Femur (tissue), 1 donor: ENCODE measurements at regions not wholly inside any gene's neighbourhood (a gene's known extent, or its start where the extent isn't known, plus 50 kb on each side); places are given as distances from the start of the nearest gene placed in this dataset.
"Not testable (repeated sequence)": the region's sequence is repeated elsewhere in the genome, so short reads cannot be mapped to it uniquely, and the experiment has no call there.

Experiments
- DNase-seq: peaks from one replicate; pipeline ENCODE4 v3.0.0-alpha.2; 2017

GRCh38 chr10:59047957-59048618 is 128.4 kb upstream of the PHYHIPL start:
- no peak for DNase-seq

DNA sequence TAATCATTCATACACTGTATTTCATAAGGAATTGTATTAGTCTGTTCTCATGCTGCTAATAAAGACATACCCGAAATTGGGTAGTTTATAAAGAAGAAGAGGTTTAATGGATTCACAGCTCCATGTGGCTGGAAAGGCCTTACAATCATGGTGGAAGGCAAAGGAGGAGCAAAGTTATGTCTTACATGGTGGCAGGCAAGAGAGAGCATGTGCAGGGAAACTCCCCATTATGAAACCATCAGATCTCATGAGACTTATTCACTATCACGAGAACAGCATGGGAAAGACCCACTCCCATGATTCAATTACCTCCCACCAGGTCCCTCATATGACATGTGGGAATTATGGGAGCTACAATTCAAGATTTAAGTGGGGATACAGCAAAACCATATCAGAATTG is 122.9 kb upstream of the PHYHIPL start:
- DNase-seq, result not testable (repeated sequence)

DNA sequence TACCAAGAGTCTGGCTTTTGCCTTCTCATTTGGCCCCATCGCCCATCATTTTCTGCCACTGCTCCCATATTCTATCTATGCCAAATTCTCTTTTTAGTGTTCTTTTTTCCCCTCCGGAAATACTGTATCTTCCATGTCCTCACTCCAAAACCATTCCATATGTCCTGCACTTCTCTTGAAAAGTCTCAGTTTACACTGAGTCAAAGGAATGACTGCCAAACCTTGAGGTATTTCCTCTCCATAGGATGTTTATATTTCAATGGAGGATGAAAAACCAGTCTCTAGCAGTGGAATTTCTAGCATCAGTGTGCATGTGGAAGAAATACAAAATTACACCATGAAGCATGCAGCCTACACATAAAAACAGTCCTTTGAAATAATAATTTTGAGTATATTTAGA is 121.4 kb upstream of the PHYHIPL start:
- no peak for DNase-seq

GRCh38 chr10:59057345-59057744 is 119.1 kb upstream of the PHYHIPL start:
- DNase-seq, result peak; percentile 30

GRCh38 chr10:59060852-59061251 is 115.6 kb upstream of the PHYHIPL start:
- DNase-seq, result no peak

- DNase-seq, result no peak
These were observed 113.0 kb upstream of the PHYHIPL start for GRCh38 chr10:59063491-59063890.

DNA sequence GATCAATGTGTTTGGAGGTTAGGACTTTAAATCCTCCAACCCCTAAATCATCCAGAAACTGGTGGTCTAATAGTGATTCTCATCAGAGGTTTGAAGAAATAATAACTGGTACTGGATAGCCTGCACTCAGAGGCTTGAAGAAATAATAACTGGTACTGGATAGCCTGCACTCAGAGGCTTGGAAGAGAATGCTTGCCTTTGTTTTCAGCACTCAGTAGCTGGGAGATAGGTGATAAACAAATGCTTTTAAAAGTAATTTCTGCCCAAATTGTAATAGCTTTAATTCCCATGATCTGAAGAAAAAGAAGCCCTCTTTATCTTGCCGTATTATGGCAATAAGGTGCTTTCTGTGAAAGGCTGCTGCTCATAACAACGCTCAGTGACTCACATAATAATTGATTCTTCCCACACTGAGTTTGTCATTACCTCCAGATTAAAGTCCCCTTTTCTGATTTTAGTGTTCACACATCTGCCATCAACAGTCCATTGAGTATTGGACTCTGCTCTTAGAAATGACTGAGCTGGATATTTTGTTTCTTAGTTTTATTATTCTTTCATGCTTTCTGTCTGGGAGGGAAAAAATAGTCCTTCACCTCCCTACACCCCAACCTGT is 112.3 kb upstream of the PHYHIPL start:
- DNase-seq, result no peak

GRCh38 chr10:59064759-59065539 is 111.5 kb upstream of the PHYHIPL start:
- no peak for DNase-seq

DNA sequence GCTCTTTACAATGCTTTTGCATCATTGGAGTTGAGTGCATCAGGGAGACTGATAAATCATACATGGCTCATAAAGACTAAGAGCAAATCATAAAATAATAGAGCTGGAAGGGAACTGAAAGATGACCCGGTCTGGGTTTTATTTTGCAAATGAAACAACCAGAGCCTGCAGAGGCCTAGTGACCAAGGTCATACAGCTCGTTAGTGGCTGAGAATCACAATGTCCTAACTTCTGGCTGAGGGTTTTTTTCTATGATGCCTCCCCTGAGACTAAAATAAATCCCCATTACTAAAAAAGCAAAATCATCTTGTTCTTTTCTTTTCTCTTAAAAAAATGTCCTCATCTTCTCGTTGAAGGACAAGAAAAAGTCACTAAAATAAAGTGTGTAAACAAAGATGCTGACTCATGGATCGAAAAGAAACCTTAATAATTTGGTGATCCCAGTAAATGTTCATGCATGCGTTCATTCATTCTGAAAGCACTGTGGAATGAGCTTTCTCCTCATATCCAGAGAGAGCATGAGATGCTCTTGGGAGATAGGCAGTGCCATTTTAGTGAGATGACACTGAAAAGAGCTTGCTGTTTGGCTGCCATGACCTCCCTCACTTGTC is 107.8 kb upstream of the PHYHIPL start:
- DNase-seq, result no peak

DNA sequence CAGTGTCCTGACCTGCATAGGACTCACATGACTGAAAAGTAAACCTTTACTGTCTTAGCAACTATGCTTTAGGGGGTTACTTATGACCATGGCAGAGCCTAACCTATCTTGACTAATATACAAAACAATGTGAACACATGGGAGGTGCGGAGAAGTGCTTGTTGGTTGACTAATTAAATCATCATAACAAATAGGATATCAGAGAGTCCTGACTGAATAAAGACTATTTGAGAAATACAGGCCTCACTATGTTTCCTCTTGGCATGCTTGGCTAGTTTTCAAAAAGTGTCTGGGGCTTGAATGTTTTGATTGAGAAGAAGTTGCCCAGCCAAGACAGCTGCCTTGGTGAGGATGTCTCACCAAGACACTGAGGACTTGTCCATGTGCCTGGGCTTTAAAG is 104.4 kb upstream of the PHYHIPL start:
- DNase-seq, result no peak

DNA sequence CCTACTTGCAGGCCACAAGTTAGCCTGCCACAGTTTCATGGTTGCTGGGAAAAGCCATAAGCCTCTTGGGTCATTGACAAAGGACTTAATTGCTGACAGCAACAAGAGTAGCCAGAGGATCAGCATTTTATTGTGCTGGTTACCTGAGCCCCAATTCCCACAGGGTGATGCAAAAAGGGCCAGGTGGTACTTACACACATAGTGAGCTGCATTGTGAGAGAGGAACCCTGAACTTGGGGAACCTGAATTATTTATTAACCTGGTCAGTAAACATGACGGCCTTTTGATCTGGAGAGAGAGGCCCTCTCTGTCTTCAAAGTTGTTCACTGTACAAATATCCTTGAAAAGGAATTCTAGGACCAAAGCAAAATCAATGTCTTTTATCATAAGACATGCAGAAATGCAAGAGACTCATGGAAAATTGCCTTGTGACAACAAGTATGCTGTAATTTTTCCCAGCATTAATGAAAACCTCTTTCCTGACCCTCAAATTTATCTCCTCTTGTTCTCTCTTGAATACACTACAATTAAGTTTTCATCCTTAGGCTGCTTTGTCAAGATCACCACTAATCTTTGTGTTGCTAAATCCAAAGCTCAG is 102.9 kb upstream of the PHYHIPL start:
- no peak for DNase-seq

DNA sequence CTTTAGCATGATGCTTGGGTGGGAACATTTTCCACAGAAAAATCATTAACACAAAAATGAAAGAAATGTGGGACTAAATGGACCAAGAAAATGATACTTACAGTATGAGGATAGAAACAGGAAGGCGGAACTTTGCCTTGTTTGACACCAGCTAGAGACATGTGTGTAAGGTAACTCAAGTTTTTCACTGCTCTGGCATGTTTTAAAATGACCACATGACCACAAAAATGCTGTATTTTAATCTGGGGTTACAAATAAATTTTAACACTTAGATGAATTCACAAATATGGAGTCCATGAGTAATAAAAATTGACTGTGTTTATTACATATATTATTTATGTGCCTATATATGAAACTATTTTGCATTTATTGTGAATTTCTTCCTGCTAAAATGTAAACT is 100.9 kb upstream of the PHYHIPL start:
- DNase-seq, result no peak

- no peak for DNase-seq
These were observed 98.6 kb upstream of the PHYHIPL start for GRCh38 chr10:59077855-59078254.

- DNase-seq, result no peak
These were observed 97.5 kb upstream of the PHYHIPL start for GRCh38 chr10:59078978-59079377.

DNA sequence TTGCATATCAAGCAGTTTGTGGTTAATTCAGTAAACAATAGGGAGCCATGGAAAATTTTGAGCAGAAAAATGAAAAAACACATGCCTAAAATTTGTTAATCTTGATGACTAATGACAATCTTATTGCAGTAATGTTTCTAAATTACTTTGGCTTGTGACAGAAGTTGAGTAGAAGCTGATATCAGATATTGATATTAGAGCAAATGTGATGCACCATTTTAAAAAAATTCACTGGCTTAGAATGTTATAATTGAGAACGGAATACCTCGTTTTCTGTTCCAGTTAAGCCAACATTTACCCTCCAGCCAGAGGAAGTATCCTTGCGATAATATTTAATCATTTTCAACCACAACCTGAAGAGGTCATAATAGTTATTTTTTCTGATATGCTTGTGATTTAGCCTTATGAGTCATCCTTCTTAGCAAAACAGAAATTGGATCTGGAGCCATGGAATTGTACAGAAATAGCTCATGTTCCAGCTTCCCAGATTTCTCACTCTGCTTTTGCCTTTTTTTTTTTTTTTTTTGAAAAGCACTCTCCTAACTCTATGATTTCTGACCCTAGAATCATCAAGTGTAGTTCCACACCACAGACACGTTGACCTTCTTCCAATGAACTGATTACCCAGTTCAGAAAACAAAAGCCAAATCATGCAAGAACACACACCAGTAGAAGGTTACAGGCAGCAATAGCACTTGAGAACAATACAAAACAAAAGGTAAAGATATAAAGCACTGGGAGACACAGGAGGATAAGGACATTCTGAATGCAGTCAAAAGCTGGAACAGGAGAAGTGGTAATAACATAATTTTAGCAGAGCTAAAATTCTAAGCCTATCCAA is 96.8 kb upstream of the PHYHIPL start:
- DNase-seq, result no peak

DNA sequence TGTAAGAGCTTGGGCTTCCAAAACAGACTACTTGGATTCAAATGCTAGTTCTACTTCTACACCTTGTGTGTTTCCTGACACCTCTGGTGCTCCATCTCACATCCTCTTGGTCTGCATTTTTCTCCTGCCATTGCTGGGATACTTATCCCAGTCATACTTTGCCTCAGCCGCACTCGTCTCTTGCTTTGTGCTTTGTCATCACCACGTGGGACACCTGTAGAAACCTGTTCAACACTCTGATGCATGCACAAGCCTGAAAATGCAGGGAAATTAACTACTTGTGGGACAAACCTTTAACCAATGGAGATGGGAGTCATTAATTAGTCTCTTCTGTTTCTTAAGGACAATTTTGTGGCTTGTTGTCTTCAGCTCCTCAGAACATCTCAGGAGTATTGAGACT is 94.2 kb upstream of the PHYHIPL start:
- DNase-seq, result no peak

- DNase-seq, result no peak
These were observed 91.4 kb upstream of the PHYHIPL start for GRCh38 chr10:59085054-59085453.

DNA sequence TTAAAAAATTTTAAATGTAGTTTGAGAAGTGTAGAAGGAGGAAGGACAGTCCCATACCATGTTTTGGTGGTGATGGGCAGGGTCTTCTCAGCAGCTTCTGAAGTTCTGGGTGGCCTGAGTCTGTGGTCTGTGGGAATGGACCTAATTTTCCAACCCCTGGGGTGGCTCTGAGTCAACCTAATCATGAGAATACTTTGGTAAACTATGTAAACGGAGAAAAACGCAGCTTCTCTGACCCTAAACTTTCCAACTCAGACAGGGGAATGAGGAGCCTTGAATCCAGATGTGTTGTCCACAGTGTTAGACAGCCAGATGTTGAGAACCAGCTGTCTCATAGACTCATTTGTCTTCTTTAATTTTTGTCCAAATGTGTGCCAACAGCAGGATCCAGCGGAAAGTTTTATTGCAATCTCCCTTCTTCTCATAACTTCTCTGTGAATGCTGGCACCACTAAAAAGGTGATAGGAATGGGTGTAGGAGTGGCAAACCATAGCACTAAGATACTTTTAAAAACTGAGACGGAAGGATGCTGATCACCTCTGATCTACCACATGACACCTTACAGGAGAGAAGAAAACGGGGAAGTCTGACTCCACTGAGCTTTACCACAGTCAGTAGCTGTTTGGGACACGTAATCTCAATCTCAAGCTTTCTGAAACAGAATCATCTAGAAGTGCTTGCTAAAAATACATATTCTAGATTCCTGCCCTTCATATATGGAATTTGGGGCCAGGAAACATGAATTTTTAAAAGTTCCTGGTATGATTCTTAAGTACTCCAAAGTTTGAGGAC is 90.5 kb upstream of the PHYHIPL start:
- no peak for DNase-seq

DNA sequence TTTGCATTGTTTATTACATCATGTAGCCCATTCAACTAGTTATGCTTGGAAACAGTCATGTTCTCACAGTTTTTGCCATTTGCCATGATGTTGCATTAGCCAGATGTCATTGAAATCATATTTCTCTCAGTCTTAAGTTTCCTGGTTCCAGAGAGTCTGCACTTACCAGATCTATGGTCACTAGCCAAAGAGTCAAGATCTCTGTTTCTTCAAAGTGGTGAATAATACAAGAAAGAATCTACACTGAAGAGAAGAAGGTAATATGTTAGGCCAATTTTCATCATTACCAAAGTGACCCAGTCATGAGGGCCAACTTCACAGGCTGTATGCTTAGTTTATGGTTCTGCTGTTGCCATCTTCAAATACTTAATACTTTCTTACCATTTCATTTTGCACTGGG is 89.0 kb upstream of the PHYHIPL start:
- no peak for DNase-seq

DNA sequence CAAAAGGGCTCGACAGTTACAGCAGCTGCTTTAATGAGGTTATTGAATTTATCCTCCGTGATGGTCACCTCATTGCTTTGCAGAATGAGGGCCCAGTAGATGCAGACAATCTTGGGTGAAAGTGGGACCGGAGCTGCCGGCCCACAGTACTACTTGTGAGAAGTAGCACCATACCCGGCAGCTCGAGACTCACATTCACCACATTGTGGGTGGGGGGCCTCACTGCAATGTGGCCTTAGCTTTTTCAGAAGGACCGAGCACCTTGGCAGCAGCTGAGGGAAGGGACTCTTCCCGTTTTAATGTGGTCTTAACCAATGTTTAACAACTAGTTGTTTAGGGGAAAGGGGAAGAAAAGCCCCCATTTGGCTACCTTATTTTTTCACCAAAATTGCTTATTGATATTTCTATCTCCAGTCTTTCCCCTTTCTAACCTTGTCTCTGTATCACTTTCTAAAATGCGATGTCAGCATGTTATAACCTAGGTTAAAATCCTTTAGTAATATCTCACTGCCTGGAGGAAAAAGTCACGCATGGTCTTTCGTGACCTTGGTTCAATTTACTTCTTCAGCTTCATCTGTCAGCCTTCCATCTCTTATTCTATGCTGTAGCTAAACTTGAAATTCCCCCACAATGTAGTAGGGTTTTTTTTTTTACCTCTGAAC is 87.4 kb upstream of the PHYHIPL start:
- no peak for DNase-seq
